ENCODE measurements at regions not wholly inside any gene's neighbourhood (a gene's known extent, or its start where the extent isn't known, plus 50 kb on each side); places are given as distances from the start of the nearest gene placed in this dataset.

GRCh38 chr15:39394496-39394895, 186.4 kb upstream of the THBS1 start:
- no peak for TF ChIP-seq CTCF (IDR thresholded peaks at IDR 0.05)
- no peak for TF ChIP-seq IRF3 (IDR thresholded peaks at IDR 0.05; ENCODE audit: low read depth, low read length)
- no peak for TF ChIP-seq RAD21 (IDR thresholded peaks at IDR 0.05; ENCODE audit: low read length)
- TF ChIP-seq YY1 (IDR thresholded peaks at IDR 0.05; ENCODE audit: low read depth) = no peak
- no peak for TF ChIP-seq EP300 (IDR thresholded peaks at IDR 0.05; ENCODE audit: borderline replicate concordance in 1 of 2, low read depth in 1 of 2, low read length in 1 of 2)
- no peak for TF ChIP-seq TEAD4 (IDR thresholded peaks at IDR 0.05; ENCODE audit: borderline replicate concordance, insufficient read depth)
- no peak for TF ChIP-seq SIN3A (IDR thresholded peaks at IDR 0.05; ENCODE audit: borderline replicate concordance, low read depth, low read length)
- no peak for TF ChIP-seq CHD2 (IDR thresholded peaks at IDR 0.05; ENCODE audit: low read length, partially characterized antibody)
- no peak for TF ChIP-seq SMC3 (IDR thresholded peaks at IDR 0.05; ENCODE audit: low read depth, low read length)
- TF ChIP-seq FOXJ3 (CRISPR knock-in tag; IDR thresholded peaks at IDR 0.05) = no peak
- no peak for TF ChIP-seq EZH2phosphoT487 (IDR thresholded peaks at IDR 0.05; ENCODE audit: borderline replicate concordance, low read depth)
- TF ChIP-seq USF2 (IDR thresholded peaks at IDR 0.05; ENCODE audit: borderline replicate concordance, low read depth, low read length) = no peak
- TF ChIP-seq MXI1 (IDR thresholded peaks at IDR 0.05; ENCODE audit: low read depth, low read length) = no peak
- TF ChIP-seq POLR2AphosphoS5 (IDR thresholded peaks at IDR 0.05; ENCODE audit: low read depth, low read length) = no peak

Data from SK-N-SH (cell line).